GM23338 (cell line): ENCODE measurements at regions not wholly inside any gene's neighbourhood (a gene's known extent, or its start where the extent isn't known, plus 50 kb on each side); places are given as distances from the start of the nearest gene placed in this dataset.

Experiments
- ATAC-seq: fragments of 200-7000 bp; cut with Tn5 transposase; 3 replicates; pipeline ENCODE4 v1.9.1; 2020
- DNase-seq: peaks from one replicate; pipeline ENCODE4 v3.0.0-alpha.2; 2015; ENCODE audit warnings: low spot score
- H2AFZ ChIP-seq: fragments of 200-600 bp; sonication (generic); 2 replicates; pipeline ENCODE4 v1.8.0; 2016; ENCODE audit warnings: antibody characterized with exemption, mild to moderate bottlenecking, moderate library complexity
- H3F3A ChIP-seq: fragments of 200-600 bp; sonication (generic); replicated peaks from 2 replicates; pipeline ENCODE4 v1.8.0; 2017; ENCODE audit warnings: antibody characterized with exemption, mixed run types, low read depth
- H3K27ac ChIP-seq: fragments of 200-600 bp; sonication (generic); 2 replicates; pipeline ENCODE4 v1.6.1; 2016; ENCODE audit warnings: low read depth
- H3K27me3 ChIP-seq: fragments of 200-600 bp; sonication (generic); 2 replicates; pipeline ENCODE4 v1.8.0; 2016; ENCODE audit warnings: mild to moderate bottlenecking, mixed run types, moderate library complexity; ENCODE audit not compliant: insufficient read depth
- H3K36me3 ChIP-seq: fragments of 200-600 bp; sonication (generic); 2 replicates; pipeline ENCODE4 v1.8.0; 2016; ENCODE audit warnings: mild to moderate bottlenecking; ENCODE audit not compliant: insufficient read depth
- H3K4me1 ChIP-seq: fragments of 200-600 bp; sonication (generic); 2 replicates; pipeline ENCODE4 v1.8.0; 2016; ENCODE audit warnings: mild to moderate bottlenecking, moderate library complexity; ENCODE audit not compliant: insufficient read depth
- H3K4me2 ChIP-seq: fragments of 200-600 bp; sonication (generic); 2 replicates; pipeline ENCODE4 v1.7.1; 2017; ENCODE audit warnings: mixed run types
- H3K4me3 ChIP-seq: fragments of 200-600 bp; sonication (generic); 2 replicates; pipeline ENCODE4 v1.6.1; 2016; ENCODE audit warnings: mixed run types
- H3K79me2 ChIP-seq: fragments of 200-600 bp; sonication (generic); replicated peaks from 2 replicates; pipeline ENCODE4 v1.8.0; 2017; ENCODE audit warnings: mild to moderate bottlenecking; ENCODE audit not compliant: insufficient read depth
- H3K9me2 ChIP-seq: fragments of 200-600 bp; sonication (generic); 2 replicates; pipeline ENCODE4 v1.8.0; 2017; ENCODE audit not compliant: insufficient read depth
- H4K20me1 ChIP-seq: fragments of 200-600 bp; sonication (generic); replicated peaks from 2 replicates; pipeline ENCODE4 v1.8.0; 2017; ENCODE audit warnings: mild to moderate bottlenecking; ENCODE audit not compliant: insufficient read depth
- H3K27ac Mint-ChIP-seq: 2 replicates; pipeline ENCODE4 v1.8.0; 2020; ENCODE audit warnings: inconsistent platforms, mild to moderate bottlenecking, moderate library complexity, mixed read lengths
- H3K27me3 Mint-ChIP-seq: 3 replicates; pipeline ENCODE4 v1.8.0; 2022; ENCODE audit warnings: low read depth, mild to moderate bottlenecking, moderate library complexity, mixed read lengths, inconsistent platforms; ENCODE audit not compliant: insufficient read depth, poor library complexity
- H3K36me3 Mint-ChIP-seq: 3 replicates; pipeline ENCODE4 v1.8.0; 2021; ENCODE audit warnings: low read depth, mild to moderate bottlenecking, inconsistent platforms, moderate library complexity, mixed read lengths
- H3K4me1 Mint-ChIP-seq: 3 replicates; pipeline ENCODE4 v1.8.0; 2020; ENCODE audit warnings: mild to moderate bottlenecking, inconsistent platforms, mixed read lengths
- H3K4me3 Mint-ChIP-seq: 3 replicates; pipeline ENCODE4 v1.8.0; 2021; ENCODE audit warnings: moderate library complexity, mild to moderate bottlenecking, inconsistent platforms, mixed read lengths
- H3K9me3 Mint-ChIP-seq: 3 replicates; pipeline ENCODE4 v1.8.0; 2020; ENCODE audit warnings: moderate library complexity, mild to moderate bottlenecking, inconsistent platforms, mixed read lengths
- CREB1 ChIP-seq: fragments of 250-450 bp; sonication (Bioruptor Pico); IDR thresholded peaks from 2 replicates; pipeline ENCODE4 v1.5.0; 2020; ENCODE audit warnings: low read depth, mild to moderate bottlenecking, moderate library complexity
- CTCF ChIP-seq, 2 experiments: fragments of 200-600 bp in 1 of 2; sonication (generic) in 1 of 2; conservative IDR thresholded peaks; 2 replicates each; pipeline versions ENCODE4 v1.5.1 to v1.6.1; 2016 to 2017; ENCODE audit warnings: antibody characterized with exemption in 2 of 2, low read depth in 2 of 2, mild to moderate bottlenecking in 2 of 2, moderate library complexity in 1 of 2
- ETS1 ChIP-seq: IDR thresholded peaks from 2 replicates; pipeline ENCODE4 v1.6.1; 2016; ENCODE audit warnings: antibody characterized with exemption
- EZH2 ChIP-seq: fragments of 200-600 bp; sonication (generic); IDR thresholded peaks from one replicate; pipeline ENCODE4 v1.8.0; 2017; ENCODE audit warnings: antibody characterized with exemption, mild to moderate bottlenecking, low read depth; ENCODE audit not compliant: unreplicated experiment
- EZH2phosphoT487 ChIP-seq: fragments of 200-600 bp; sonication (generic); IDR thresholded peaks from one replicate; pipeline ENCODE4 v1.8.1; 2018; ENCODE audit warnings: antibody characterized with exemption; ENCODE audit not compliant: unreplicated experiment
- JUNB ChIP-seq: IDR thresholded peaks from one replicate; pipeline ENCODE4 v1.6.1; 2016; ENCODE audit warnings: antibody characterized with exemption; ENCODE audit not compliant: unreplicated experiment
- NANOG ChIP-seq: IDR thresholded peaks from 2 replicates; pipeline ENCODE4 v1.6.1; 2016; ENCODE audit warnings: antibody characterized with exemption, borderline replicate concordance
- POLR2AphosphoS5 ChIP-seq: IDR thresholded peaks from 2 replicates; pipeline ENCODE4 v1.6.1; 2016; ENCODE audit warnings: antibody characterized with exemption, low read depth
- REST ChIP-seq: IDR thresholded peaks from one replicate; pipeline ENCODE4 v1.6.1; 2018; ENCODE audit warnings: antibody characterized with exemption; ENCODE audit not compliant: unreplicated experiment
- STAT1 ChIP-seq: IDR thresholded peaks from one replicate; pipeline ENCODE4 v1.6.1; 2016; ENCODE audit warnings: antibody characterized with exemption; ENCODE audit not compliant: unreplicated experiment
- ZNF114 ChIP-seq: fragments of 250-450 bp; sonication (Bioruptor Pico); IDR thresholded peaks from 2 replicates; pipeline ENCODE4 v1.5.0; 2020; ENCODE audit warnings: mild to moderate bottlenecking, moderate library complexity
- ZNF331 ChIP-seq: fragments of 250-450 bp; sonication (Bioruptor Pico); IDR thresholded peaks from 2 replicates; pipeline ENCODE4 v1.5.0; 2020; ENCODE audit warnings: low read depth, mild to moderate bottlenecking, moderate library complexity
- ZNF462 ChIP-seq: fragments of 250-450 bp; sonication (Bioruptor Pico); IDR thresholded peaks from 2 replicates; pipeline ENCODE4 v1.5.0; 2020; ENCODE audit warnings: mild to moderate bottlenecking, moderate library complexity

- Histone ChIP-seq H3K27ac (no peak overlapping the region), H3K4me1 (peaks cover 15% of the 10 kb centered on the region), H3K79me2 (no peaks in the 10 kb centered on the region), H2AFZ (no peak overlapping the region), H3K4me2 (no peak overlapping the region), H3F3A (no peaks in the 10 kb centered on the region), H3K9me2 (no peaks in the 10 kb centered on the region), H3K4me3 (no peak overlapping the region), H4K20me1 (no peaks in the 10 kb centered on the region; the same call in 1 of the 2 replicates), H3K36me3 (no peaks in the 10 kb centered on the region), H3K27me3 (peaks cover 9% of the 10 kb centered on the region; the same call in 1 of the 2 replicates)
- DNase-seq (no peak), ATAC-seq (no peak)
- TF ChIP-seq EZH2phosphoT487, result no peak
- no peak for TF ChIP-seq ZNF114 (CRISPR knock-in tag)
- TF ChIP-seq CREB1 (CRISPR knock-in tag), result no peak
- TF ChIP-seq ZNF462 (CRISPR knock-in tag), result no peak
- no peak for TF ChIP-seq POLR2AphosphoS5
- no peak for TF ChIP-seq ETS1
- no peak for TF ChIP-seq JUNB
- TF ChIP-seq ZNF331 (CRISPR knock-in tag), result no peak
- no peak for TF ChIP-seq STAT1
- TF ChIP-seq NANOG, result no peak
- TF ChIP-seq REST, result no peak
- no peak for TF ChIP-seq EZH2
- no peak for TF ChIP-seq CTCF (conservative IDR thresholded peaks at IDR 0.05; ENCODE audit: low read depth in 2 of 2)
- peaks cover 16% of the 10 kb centered on the region for H3K4me1 Mint-ChIP-seq
- no peak overlapping the region for H3K27ac Mint-ChIP-seq
- no peaks in the 10 kb centered on the region for H3K9me3 Mint-ChIP-seq
- H3K36me3 Mint-ChIP-seq, result no peaks in the 10 kb centered on the region
- H3K4me3 Mint-ChIP-seq, result no peak overlapping the region
- H3K27me3 Mint-ChIP-seq, result peaks cover 17% of the 10 kb centered on the region
Measured at GRCh38 chr4:54566608-54567007, 91.1 kb upstream of the KIT start.
